Calu3 (cell line): ENCODE measurements at regions not wholly inside any gene's neighbourhood (a gene's known extent, or its start where the extent isn't known, plus 50 kb on each side); places are given as distances from the start of the nearest gene placed in this dataset.
A peak's percentile ranks its signal among the peaks of the same experiment; 100 is the strongest.
"Not testable (repeated sequence)": the region's sequence is repeated elsewhere in the genome, so short reads cannot be mapped to it uniquely, and the experiment has no call there.

Source experiments
- BruUV-seq: library from RNA; stranded (reverse); fragments of 400-500 nt; replicated peaks from 2 replicates; lab custom pipeline; 2021; lab: Mats Ljungman, UMichigan
- CTCF ChIA-PET: fragments of 300-600 bp; sonication (Branson Sonifier 250); formaldehyde crosslinking; loops from one replicate; lab custom pipeline; 2022; ENCODE audit warnings: antibody characterized with exemption; lab: Charles Lee
- DNase-seq: peaks from one replicate; pipeline ENCODE4 v3.0.0; 2022
- H3K27ac Mint-ChIP-seq: one replicate; pipeline ENCODE4 v1.8.0; 2022; ENCODE audit warnings: mixed read lengths; ENCODE audit not compliant: unreplicated experiment
- H3K27me3 Mint-ChIP-seq: one replicate; pipeline ENCODE4 v1.8.0; 2022; ENCODE audit warnings: mixed read lengths; ENCODE audit not compliant: unreplicated experiment
- H3K36me3 Mint-ChIP-seq: one replicate; pipeline ENCODE4 v1.8.0; 2022; ENCODE audit warnings: mild to moderate bottlenecking, moderate library complexity, mixed read lengths; ENCODE audit not compliant: insufficient read depth, unreplicated experiment
- H3K4me1 Mint-ChIP-seq: one replicate; pipeline ENCODE4 v1.8.0; 2022; ENCODE audit warnings: mild to moderate bottlenecking, low read depth, mixed read lengths; ENCODE audit not compliant: unreplicated experiment
- H3K4me3 Mint-ChIP-seq: one replicate; pipeline ENCODE4 v1.8.0; 2022; ENCODE audit warnings: mild to moderate bottlenecking, low read depth, moderate library complexity, mixed read lengths; ENCODE audit not compliant: unreplicated experiment
- H3K9me3 Mint-ChIP-seq: one replicate; pipeline ENCODE4 v1.8.0; 2022; ENCODE audit warnings: low read depth, mixed read lengths; ENCODE audit not compliant: unreplicated experiment
- intact Hi-C: fragments of 100-400 bp; cut with micrococcal nuclease; formaldehyde crosslinking; loops from one replicate; pipeline ENCODE4 v1.10.0; 2022; ENCODE audit not compliant: unreplicated experiment
- TF ChIP-seq, protein P1 (sequence below): fragments of 200-600 bp; IDR thresholded peaks from one replicate; pipeline ENCODE4 v1.8.0; 2022; ENCODE audit warnings: antibody characterized with exemption; ENCODE audit not compliant: unreplicated experiment

DNA sequence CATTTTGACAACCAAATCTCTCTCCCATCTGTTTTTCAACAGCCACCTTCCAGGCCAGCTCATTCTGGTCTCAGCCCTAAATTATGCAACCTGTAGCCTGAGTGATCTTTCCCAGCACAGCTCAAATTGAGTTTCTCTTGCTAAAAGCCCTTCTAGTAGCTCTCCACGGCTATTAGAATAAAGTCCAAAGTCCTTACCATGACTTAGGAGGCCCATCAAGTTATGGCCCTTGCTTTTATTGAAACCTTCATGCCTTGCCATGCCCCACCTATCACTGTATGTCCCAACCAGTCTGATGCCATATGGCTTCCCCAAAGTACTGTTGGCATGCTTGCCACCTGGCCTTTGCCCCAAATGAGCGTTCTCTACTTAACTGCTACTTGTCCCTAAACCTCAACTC lies 303.5 kb upstream of the GADL1 start:
- Mint-ChIP-seq H3K4me1 (no peaks in the 10 kb centered on the region), H3K27me3 (no peaks in the 10 kb centered on the region), H3K9me3 (no peaks in the 10 kb centered on the region), H3K27ac (no peak overlapping the region), H3K36me3 (no peaks in the 10 kb centered on the region), H3K4me3 (no peak overlapping the region)
- TF ChIP-seq, protein P1, sequence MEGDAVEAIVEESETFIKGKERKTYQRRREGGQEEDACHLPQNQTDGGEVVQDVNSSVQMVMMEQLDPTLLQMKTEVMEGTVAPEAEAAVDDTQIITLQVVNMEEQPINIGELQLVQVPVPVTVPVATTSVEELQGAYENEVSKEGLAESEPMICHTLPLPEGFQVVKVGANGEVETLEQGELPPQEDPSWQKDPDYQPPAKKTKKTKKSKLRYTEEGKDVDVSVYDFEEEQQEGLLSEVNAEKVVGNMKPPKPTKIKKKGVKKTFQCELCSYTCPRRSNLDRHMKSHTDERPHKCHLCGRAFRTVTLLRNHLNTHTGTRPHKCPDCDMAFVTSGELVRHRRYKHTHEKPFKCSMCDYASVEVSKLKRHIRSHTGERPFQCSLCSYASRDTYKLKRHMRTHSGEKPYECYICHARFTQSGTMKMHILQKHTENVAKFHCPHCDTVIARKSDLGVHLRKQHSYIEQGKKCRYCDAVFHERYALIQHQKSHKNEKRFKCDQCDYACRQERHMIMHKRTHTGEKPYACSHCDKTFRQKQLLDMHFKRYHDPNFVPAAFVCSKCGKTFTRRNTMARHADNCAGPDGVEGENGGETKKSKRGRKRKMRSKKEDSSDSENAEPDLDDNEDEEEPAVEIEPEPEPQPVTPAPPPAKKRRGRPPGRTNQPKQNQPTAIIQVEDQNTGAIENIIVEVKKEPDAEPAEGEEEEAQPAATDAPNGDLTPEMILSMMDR: no peak
- intact Hi-C loops: no loop called here
- CTCF ChIA-PET: no interaction called here
- no TSS peak for BruUV-seq
- DNase-seq: no peak

GRCh38 chr3:31198890-31199289 lies 304.4 kb upstream of the GADL1 start:
- H3K27me3 Mint-ChIP-seq: no peaks in the 10 kb centered on the region
- peaks cover 5% of the 10 kb centered on the region for H3K4me1 Mint-ChIP-seq
- CTCF ChIA-PET: no interaction called here
- no peak overlapping the region for H3K4me3 Mint-ChIP-seq
- H3K36me3 Mint-ChIP-seq: no peaks in the 10 kb centered on the region
- H3K9me3 Mint-ChIP-seq: no peaks in the 10 kb centered on the region
- intact Hi-C loops: no loop called here
- DNase-seq: no peak
- BruUV-seq: no TSS peak
- no peak overlapping the region for H3K27ac Mint-ChIP-seq
- TF ChIP-seq, protein P1: no peak

- Mint-ChIP-seq H3K36me3 (no peaks in the 10 kb centered on the region), H3K9me3 (no peaks in the 10 kb centered on the region), H3K27ac (no peak overlapping the region), H3K4me3 (no peak overlapping the region), H3K27me3 (no peaks in the 10 kb centered on the region), H3K4me1 (peaks cover 10% of the 10 kb centered on the region)
- peak; percentile 16 for DNase-seq
- TF ChIP-seq, protein P1: no peak
- no TSS peak for BruUV-seq
- intact Hi-C loops: no loop called here
- CTCF ChIA-PET: interaction anchor here (0.6 to 1.3 kb wide), 2 partner anchors 14 to 17 kb away, joined by 3 to 4 read pairs; no protein-coding TSS in a partner anchor
Measured at GRCh38 chr3:31203960-31204795, 309.7 kb upstream of the GADL1 start.

DNA sequence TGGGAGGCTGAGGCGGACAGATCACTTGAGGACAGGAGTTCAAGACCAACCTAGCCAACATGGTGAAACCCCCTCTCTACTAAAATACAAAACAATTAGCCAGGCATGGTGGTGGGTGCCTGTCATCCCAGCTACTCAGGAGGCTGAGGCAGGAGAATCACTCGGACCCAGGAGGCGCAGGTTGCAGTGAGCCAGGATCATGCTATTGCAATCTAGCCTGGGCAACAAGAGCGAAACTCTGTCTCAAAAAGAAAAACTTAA lies 310.3 kb upstream of the GADL1 start:
- H3K36me3 Mint-ChIP-seq, intact Hi-C loops: not testable (repeated sequence)

DNA sequence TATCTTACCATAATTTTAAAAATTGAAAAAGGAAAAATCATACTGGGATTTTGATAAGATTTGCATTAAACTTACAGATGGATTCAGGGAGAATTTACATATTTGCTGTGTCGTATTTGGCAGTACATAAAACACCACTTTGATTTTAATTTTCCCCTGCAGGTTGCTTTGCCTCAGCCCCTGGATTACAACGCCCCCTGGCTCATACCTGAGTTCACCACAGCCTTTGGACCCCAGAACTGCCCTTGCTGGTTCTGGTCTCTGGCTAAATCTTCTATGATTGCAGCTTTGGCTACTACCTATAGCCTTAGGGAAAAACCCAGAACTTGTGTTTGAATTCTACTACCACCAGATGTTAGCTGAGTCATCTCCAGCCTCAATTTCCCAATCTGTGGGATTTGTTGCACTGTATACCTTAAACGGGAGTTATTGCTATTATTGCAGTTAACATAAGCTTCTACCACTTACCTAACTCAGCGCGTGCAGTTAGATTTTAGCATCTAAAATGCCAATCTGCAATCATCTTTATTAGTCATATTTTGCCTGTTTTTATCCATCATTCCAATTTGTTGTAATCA lies 315.7 kb upstream of the GADL1 start:
- Mint-ChIP-seq H3K27me3 (no peaks in the 10 kb centered on the region), H3K9me3 (no peaks in the 10 kb centered on the region), H3K4me3 (no peak overlapping the region), H3K36me3 (no peaks in the 10 kb centered on the region), H3K4me1 (no peaks in the 10 kb centered on the region), H3K27ac (no peak overlapping the region)
- intact Hi-C loops: no loop called here
- no peak for DNase-seq
- CTCF ChIA-PET: no interaction called here
- BruUV-seq: no TSS peak
- TF ChIP-seq, protein P1: no peak

More for the DNA sequence above, 310.3 kb upstream of the GADL1 start:
- DNase-seq, H3K27ac Mint-ChIP-seq, H3K27me3 Mint-ChIP-seq, H3K4me3 Mint-ChIP-seq, BruUV-seq, CTCF ChIA-PET, H3K9me3 Mint-ChIP-seq: not testable (repeated sequence)
- H3K4me1 Mint-ChIP-seq: peaks cover 10% of the 10 kb centered on the region
